Activated CD8-positive, alpha-beta memory T cell treated with anti-CD3 and anti-CD28 coated beads for 24 hours (primary cell): ENCODE measurements at regions not wholly inside any gene's neighbourhood (a gene's known extent, or its start where the extent isn't known, plus 50 kb on each side); places are given as distances from the start of the nearest gene placed in this dataset.

Experiments
- DNase-seq: peaks from one replicate; pipeline ENCODE4 v3.0.0-alpha.2; 2020

DNA sequence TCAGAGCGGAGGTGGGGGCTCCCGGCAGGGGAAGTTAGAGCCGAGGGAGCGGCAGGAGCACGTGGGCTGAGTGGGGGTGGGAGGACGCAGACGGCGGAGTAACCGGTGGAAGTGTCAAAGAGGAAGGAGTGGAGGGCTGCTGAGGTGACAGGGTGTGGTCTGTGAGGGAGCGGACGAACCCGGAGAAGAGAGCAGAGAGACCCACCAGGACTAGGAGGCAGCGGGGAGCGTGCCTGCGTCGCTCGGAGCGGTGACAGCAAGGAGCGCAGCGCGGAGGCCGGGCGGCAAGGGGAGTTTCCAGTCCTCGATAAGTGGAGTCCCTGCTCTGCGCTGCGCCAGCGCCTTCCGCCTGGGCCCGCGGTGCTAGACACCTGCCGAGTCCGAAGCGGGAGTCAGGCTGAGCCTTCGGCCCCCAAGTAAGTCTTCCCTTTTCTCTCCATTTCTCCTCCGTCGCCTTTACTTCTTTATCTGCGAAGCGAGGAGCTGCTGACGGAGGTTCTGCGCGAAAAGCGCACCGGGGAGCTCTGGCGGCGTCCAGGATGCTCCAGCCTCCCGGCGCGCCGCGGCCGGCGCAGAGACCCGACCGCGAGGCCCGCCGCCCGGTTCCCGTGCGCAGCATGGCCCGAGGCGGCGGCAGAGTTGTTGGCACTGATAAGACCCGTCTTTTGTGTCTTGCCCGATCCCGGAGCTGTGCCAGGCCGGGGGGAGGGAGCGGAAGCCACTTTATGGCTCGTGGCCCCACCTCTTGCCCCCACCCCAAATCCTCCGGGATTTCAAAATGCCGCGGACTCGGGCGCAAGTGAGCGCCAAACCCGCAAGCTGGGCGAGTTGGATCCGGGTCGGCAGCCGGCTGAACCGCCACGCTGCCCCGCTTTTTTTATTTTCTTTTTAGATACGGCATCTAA, 533.0 kb upstream of the SEMA6D start:
- no peak for DNase-seq

DNA sequence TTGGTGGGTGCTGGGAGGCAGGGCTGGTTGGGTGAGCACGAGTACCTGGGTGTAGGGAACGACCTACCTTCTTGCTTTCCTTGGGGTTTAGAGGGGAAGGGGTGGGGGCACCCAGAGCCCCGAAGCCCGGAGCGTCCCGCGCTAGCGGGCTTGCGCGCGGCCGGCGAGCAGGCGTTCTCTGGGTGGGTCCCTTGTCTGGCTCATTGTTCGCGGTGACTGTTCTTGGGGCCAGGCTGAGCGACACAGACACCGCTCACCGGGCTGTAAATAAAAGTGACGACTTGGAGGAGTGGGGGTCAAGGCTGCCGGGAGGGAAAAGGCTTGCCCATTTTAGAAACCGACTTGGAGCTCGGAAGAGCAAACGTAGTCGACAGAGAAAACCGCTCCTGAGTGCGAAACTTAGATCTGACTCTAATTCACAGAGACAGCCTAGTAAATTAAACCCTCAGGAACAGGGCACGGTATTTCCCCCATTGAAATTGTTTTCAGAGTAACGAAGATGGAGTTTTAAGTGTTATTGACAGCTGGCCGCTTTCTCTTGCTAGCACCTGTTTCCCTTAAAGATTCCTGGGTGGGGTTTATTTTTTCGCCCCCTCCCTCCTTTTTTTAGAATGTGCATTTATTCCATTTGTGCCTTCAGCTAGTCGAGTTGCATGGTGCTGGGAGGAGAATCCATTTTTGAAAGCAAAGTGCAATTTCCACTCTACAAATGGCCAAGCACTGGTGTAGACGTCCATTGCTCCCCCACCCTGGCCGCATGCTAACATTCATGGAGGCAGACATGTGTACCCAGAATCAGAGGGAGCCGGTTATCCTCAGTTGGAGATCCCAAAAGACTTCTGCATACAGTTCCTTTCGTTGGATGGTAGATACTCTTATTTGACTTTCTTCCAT, 532.1 kb upstream of the SEMA6D start:
- no peak for DNase-seq

DNA sequence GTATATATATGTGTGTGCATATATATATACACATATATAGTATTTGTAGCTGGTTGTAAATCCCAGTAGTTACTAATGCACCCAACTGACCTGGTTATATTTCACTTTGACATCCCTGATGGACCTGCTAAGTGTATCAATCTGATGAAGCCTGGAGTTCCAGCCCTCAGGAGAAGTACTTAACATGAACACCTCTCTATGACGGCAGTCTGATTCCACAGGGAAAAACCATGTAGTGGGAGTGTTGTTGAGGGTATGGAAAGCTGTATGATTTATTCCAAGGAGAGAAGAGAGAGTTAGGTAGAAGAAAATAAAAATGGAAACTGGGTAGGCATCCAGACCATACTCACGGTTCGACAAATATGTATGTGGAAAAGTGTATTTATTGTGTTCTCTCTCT, 531.2 kb upstream of the SEMA6D start:
- DNase-seq = no peak

DNA sequence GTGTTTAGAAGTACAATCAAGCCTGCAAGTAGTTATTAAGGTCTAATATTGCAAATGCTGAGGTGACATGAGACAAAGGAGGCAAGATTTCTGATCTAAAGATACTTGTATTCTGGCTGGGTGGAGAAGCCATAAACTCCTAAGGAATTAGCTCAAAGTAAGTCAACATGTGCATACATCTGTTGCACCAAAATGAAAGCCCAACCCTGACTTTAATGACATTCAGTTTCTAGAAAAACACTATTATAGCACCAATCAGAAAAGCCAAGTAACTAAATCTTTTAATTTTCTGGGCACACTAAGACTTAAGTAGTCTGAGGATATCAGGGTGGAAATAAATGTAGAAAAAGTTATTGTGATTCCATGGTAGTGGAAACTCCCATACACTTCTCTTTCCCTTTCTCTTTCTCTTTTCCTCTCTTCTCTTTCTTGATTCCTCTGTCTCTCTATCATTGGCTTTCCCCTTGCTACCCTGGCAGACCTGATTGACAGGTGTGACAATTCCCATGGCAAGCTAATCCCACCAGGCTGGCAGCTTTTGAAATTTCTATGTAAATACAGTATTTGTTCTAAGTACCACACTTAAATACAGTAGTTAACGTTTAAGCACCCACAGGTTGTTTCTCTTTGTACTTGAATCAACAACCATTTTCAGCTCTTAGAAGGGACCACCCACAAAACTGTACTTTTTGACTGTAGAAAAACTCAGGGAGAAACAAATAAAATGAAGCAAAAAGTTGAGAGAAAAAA, 528.4 kb upstream of the SEMA6D start:
- DNase-seq = no peak

DNA sequence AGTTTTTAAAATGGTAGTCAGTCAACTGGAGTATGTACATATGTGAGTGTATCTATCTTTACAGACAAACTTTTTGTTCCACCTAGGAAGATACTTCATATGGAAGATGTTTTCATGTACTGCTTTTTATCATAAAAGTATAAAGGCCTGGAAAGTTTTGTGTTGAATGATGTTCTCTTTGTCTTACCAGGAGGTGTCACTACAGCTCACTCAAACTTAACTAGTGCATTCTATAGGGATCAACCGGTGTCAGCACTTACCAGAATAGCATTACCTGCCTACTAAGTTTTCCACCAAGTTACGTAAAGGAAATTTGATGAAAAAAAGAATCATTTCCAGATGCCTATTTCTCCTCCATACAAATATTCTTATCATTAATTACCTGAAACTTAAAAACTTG, 522.6 kb upstream of the SEMA6D start:
- no peak for DNase-seq

DNA sequence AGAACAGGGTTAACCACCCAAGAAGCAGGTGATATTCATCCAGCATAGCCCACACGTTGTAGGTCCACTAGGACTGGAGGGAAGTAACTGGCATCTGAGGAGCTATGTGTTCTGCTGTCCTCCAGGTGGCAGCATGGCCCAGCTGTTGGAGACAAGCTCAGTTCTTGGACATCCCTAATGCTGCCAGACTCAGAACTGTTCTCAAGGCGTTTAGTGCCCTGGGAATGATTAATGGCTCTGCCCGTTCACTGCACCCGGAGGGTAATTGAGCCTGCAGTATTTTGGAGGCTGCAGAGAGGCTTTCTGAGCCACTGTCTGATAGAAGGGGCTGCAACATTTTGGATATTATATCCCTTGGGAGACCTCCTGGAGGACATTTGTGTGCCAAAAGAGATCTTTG, 521.3 kb upstream of the SEMA6D start:
- peak; percentile 60 for DNase-seq

DNA sequence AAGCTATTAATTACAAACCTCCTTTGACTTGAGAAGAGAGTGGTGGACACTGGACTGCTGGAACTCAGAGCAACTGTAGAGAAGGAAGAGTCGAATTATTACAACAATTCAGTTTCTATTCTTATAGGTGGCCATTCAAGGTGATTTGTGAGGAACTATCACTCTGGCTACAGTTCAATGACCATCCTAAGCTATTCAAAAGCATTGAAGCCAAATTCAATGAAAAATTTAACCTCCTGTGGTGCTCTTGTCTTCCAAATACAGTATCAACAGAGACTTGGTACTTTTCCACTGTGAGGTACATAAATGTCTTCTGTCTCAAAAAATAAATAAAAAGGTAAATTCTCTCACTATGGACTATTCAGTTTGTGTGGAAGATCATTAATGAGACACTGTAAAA, 513.3 kb upstream of the SEMA6D start:
- no peak for DNase-seq

DNA sequence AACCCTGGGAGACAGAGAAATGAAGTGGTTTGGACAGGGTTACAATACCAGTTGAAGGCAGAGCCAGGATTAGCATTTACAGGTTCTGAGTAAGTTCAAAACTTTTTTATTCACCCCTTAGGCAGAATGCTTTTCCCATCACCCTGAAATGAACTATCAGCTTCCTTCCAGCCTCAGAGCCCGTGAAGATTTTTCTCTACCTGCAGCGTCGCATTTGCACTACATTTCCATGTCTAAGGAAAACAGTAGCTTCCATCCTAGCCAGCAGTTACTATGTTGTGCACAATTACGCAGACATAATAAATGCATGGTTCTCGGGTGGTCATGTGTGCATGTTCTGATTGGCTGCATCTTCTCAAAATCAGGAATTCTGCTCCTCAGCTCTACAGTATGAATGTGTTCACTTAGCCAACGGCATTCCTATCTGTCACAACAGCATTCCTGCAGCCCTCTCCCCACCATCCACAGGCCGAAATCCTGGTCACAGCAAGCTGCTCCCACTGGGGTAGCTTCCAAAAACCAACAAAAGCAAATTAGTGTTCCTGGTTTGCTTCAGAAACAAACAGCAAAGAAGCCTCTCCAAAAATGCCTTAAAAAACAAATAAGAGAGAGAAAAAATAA, 510.8 kb upstream of the SEMA6D start:
- no peak for DNase-seq

DNA sequence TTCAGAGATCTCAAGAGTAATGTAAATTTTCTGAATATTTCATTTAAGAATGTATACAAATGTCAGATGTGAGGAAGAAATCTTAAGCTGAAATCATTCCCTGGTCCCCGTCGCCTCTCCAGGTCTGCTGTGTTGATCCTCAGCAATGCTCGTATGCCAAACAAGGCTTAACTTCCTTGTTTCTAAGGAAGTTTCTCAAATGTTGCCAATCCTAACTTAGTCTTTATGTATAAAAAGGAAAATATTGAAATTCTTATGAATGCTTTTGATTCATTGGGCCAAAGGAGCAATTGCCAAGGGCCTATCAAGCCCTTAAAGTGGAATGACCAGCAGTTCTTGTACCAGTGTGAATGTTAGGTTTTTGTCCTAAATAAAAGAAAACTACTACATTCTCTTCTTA, 507.7 kb upstream of the SEMA6D start:
- no peak for DNase-seq

DNA sequence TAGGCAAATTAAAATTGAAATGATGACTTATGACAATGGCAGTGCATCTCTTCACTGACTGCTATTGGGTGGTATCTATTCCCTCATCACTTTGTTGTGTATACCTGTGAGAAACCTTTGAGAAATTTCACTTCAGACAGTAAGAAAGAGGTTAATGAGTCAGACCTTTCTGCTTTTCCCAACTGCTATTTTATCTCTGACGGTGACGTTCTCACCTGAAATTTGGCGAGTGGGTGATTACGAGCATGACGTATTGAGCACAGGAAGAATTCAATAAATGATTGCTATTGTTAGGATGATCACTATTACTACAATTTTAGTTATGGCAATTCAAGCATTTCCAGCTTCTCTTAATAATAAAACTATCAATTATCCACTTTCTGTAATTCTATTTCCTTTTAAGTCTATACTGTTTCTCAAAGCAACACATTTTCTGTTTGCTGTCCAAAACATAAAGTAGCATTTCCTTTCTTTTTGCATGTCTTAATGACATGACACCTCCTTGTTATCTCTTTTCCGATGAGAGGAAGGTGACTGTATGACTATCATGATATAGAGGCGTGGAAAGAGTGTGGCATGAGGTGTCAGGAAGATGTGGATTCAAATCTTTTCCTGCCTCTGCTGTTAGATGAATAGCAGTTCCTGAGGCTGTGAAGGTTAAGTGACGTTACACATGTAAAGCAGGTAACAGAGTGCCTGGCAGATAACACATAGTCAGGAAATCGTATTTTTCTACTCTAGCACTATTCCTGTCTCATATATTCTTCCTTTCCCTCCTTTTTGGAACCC, 504.9 kb upstream of the SEMA6D start:
- no peak for DNase-seq

DNA sequence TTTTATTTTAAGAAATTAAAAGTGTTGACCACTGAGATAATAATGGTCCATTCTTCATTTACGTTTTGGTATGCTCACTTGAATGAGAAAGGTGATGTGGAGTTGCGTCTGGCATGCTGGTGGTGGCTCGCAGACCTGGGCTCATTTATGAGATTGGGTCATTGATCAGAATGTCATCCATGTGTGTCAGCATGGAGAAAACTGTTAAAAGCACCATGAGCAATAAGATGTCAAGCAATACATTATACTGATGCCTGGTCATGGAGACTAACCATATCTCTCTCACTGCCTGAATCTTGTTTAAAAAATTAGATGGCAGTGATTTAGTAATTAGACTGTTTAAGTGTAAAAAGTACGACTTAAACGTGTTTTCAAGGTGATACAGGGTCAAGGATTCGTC, 503.4 kb upstream of the SEMA6D start:
- DNase-seq = no peak

DNA sequence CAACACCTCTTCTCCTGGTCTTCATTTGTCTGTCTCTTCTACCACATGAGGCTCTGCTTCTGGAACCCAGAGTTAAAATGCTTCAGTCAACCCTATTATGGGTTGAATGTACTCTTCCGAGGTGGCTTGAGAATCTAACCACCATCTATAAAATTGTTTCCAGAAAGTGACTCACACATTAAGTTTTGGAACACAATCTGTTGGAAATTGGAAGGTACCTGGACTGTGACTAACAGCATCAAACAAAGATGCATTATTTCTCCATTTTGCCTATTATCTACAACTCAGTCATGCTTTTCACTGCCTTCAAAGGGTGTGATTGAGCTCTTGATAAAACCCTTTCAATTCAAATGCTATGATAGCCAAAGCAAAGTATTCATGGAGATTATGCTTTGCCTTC, 499.0 kb upstream of the SEMA6D start:
- DNase-seq = no peak

DNA sequence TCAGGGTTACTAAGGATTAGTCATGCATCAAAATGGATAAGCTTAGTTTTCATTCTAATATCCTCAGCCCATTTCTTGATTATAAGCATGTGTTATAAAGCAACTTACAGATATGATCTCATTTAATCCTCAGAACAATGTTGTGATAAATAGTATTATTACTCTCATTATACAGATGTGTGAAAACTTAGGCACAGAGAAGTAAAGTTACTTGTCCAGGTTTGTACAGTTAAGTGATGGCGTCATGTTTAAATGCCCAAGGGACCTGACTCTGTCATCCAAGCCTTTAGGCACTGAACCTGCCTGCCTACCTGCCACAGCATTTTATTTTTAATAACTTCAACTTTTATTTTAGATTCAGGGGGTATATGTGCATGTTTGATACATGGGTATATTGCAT, 472.9 kb upstream of the SEMA6D start:
- DNase-seq = no peak

DNA sequence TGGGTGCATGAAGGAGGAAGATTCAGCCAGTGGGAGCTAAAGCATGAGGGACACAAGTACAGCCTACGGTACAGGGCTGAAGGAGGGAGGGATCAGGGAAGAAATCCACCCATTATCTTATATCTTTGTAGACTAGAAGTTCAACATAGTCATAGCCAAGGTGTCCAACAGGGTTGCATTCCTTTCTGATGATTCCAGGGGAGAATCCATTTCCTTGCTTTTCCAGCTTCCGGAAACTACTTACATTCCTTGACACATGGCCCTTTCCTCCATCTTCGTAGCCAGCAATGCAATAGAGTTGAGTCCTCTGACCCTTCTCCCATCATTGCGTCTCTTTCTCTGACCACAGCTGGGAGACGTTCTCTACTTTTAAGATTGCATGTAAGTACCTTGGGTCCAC, 471.0 kb upstream of the SEMA6D start:
- no peak for DNase-seq

DNA sequence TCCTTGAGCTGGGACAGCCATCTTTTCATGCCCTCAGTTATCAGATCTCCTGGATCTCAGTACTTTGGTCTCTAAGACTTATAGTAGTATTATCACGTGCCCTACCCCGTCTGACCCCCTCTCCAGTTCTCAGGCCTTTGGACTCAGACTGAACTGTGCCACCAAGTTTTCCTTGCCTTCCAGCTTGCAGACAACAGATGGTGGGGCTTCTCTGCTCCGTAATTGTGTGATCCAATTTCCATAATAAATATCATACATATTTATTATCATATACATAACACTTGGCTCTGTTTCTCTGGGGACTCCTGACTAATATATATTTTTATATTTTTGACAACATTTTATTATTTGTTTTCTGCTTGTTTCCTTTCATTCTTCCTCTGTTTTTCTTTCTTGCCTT, 458.8 kb upstream of the SEMA6D start:
- DNase-seq = no peak

DNA sequence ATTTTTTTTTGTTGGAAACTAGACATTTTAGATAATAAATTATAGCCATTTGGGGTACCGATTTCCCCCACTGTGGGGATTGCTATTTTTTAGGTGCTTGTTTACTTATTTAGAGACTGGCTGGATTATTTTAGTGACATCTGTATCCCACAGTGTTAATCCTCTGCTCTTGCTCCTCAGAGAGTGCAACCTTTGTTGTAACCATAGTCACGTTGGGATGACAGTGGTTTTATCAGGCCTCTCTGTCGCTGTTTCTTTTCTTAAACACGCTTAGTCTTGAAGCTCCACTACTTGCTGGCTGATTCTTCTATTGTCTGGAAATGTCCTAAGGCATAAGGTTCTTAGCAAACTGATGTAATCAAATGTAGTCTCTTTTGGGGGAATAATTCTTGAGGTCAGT, 451.6 kb upstream of the SEMA6D start:
- DNase-seq = no peak

DNA sequence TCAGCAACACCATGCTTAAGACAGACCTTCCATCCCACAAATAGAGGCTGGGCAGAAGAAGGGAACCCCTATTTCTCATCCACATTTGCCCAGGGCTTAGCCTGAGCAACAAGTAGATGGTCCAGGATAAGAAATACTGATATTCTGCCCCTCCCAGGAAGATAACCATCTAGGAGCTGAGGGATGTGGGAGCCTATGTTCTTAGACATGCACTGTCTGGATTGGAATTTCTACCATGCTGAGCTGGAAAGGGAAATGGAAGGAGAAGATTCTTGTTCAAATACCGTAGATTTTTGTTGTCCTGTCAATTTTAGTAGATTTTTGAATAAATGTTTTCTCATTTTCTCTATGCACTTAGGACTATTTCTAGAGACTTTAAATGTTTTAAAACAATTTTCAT, 450.7 kb upstream of the SEMA6D start:
- no peak for DNase-seq

DNA sequence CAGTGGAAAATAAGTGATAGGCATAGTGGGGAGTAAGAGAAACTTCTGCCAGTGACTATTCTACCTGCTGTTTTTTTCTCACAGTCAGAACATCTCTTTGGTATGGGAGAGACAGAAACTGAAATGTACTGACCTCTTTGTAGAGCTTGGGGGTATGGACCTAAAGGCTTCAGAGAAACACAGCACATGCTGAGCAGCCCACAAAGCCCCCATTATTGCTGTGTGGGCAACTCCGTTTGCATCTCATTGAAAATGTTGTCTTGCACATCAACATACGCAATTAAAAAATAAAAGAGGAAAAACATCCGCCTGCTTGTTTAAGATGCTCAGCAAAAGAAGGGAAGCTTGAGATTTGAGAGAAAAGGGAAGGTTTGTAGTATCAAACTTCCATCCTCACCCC, 443.4 kb upstream of the SEMA6D start:
- DNase-seq = no peak

DNA sequence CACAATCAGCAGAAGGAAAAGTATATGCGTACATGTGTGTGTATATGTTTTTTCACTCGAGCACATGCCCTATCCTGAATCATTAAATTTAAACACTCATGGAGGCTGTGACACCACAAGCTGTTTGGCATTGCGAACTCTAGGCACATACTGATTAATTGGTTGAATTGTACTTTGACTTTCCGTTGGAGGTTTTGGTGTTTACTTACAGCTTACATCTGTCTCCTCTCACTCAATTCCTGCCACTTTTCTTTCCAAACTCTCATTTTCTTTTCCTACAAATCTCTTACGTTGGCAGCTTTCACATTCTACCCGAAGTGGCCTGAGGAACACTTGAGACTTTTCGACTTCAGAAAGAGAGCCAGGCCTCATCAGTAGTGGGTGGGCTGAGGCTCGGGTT, 434.1 kb upstream of the SEMA6D start:
- DNase-seq = no peak

DNA sequence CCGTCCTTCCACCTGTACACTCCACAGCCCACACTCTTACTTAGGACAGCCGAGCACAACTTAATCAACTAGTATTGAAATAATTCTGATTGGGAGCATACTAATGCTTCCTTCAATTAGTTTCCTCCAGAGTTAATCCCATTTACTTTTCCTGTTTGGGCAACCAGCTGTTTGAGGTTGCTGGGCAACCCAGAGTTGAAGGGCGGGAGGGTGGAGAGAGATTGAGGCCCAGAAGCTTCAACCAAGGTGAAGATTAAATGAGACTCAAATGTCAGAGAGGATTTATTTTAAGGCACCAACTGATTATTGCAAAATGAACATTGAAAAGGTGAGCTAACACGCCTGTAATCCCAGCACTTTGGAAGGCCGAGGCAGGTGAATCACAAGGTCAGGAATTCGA, 428.5 kb upstream of the SEMA6D start:
- no peak for DNase-seq

DNA sequence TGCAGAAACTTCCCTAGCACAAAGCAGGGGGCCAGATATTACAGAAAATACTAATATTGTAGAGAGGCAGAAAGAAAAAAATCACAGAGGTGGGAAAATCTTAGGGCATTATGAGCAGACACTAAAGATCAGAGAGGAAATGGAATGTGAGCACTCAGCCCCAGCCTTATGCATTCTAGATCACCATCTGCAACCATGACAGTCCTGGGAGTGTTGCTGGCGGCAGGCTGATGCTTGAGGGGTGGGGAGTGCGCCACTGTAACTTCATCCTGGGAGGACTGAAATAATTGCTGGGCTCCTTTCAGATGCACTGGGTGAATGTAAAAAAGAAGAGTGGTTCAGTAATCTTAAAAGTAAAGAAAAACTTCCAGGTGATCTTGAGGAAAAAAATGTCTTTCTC, 427.6 kb upstream of the SEMA6D start:
- no peak for DNase-seq

DNA sequence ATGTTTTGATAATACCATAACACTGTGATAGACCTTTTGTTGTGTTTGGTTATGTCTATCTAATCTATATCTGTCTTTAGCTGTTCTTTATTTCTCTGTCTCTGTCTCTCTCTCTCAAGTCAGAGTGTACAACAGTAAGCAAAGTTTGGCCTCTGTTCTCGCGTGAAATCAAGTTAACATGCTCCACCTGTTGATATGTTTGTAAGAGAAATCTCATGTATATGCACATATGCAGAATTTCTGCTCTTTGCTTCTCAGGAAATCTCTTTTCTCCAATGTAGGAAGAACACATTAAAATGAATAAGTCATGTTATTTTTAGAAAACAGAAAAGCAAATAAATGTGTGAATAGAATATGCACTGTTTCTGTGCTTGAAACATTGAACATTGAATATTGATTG, 425.5 kb upstream of the SEMA6D start:
- no peak for DNase-seq
